CD4-positive, alpha-beta T cell treated with Interleukin-6 for 4 hours (primary cell): ENCODE measurements at regions not wholly inside any gene's neighbourhood (a gene's known extent, or its start where the extent isn't known, plus 50 kb on each side); places are given as distances from the start of the nearest gene placed in this dataset.

Source experiments
- DNase-seq: peaks from one replicate; pipeline ENCODE4 v3.0.0-alpha.2; 2020; ENCODE audit warnings: mixed read lengths

DNA sequence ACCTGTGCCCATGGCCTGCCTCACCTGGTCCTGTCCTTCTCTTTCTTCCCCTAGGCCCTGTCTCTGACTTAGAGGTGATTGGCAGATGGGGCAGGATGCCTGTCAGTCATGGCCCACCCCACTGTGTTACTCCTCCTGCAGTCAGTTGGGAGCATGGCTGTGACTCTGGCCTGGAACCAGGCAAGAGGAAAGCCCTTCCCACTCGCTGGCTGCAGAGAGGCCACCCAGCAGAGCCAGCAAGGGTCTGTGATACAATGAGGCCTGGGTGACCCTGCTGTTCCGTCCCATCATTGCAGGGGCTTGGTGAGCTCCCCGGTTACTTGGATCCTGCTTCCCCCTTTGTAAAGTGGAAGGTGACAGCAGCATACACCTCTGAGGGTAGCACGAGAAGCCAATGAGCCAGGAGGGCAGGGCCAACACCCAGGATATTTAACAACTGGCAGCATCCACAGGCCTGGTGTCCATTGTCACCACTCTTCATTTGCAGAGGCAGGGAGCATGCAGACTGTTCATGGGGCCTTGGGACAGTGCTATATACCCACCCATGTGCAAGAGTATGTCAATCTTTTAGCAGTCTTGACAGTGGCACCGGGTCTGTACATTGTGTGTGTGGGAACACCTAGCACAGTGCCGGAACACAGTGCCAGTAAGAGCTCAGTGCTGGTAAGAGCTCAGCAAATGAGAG, 191.0 kb upstream of the C1orf174 start:
- no peak for DNase-seq

GRCh38 chr1:4091996-4092395, 191.9 kb upstream of the C1orf174 start:
- DNase-seq: no peak

- DNase-seq: no peak
Measured at GRCh38 chr1:4093856-4094565, 193.9 kb upstream of the C1orf174 start.

DNA sequence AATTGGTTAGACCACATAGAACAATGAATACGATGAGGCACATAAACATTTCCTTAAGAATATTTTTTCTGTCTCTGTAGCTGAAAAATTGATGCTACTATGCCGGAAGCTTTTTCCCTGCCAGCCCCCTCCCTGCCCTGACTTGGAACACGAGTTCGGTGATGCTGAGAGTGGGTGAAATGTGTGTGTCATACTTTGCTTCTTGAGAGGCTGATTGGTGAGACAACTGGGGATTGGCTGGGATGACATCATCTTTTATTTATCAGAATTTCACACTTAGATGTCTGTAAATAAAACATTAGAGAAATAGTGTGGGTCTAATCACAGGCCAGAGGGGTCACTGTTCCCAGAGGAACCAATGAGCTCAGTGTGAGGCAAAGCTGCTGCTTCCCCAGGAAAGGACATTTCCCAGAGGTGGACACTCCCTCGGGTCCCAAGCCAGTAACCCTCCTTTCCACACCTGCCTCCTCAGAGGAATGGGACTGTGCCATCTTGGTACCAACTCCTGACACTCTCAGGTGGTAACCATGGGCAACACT, 195.4 kb upstream of the C1orf174 start:
- no peak for DNase-seq

- no peak for DNase-seq
Measured at GRCh38 chr1:4101459-4102161, 201.5 kb upstream of the C1orf174 start.

GRCh38 chr1:4105300-4105880, 205.3 kb upstream of the C1orf174 start:
- no peak for DNase-seq

DNA sequence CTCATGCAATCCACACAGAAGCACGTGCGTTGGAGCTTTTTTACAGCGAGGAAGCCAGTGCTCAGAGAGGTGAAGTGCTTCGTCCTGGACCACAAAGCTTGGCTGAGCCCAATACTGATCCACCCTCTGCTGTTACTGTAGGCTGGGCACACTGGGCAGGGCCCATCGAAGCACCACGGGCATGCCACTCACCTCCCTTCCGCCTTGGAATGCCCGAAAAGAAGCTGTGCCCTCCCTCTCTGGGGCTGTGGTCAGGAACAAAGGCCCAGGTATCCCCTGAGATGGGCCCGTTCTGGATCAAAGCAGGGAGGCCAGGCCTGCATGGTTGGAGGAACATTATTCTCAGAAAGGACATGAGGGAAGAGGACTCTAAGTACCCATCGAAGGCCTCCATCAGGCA, 206.7 kb upstream of the C1orf174 start:
- no peak for DNase-seq

GRCh38 chr1:4107291-4107690, 207.2 kb upstream of the C1orf174 start:
- DNase-seq: no peak

DNA sequence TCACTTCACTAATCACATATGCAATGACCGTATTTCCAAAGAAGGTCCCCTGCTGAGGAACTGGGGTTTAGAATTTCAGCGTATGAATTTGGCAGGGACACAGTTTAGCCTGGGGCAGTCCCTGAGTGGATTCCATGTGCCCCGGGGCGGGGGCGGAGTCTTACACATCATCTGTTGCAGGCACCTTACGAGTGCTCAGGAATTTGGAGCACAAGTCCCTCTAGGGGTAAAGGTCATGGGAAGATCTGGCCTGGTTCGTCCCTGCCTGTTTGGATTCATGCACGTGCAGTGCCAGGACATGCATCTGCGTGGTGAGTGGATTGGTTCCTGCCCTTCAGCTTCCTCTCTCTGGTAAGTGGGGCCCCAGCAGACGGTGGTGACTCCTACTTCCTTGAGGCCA, 208.3 kb upstream of the C1orf174 start:
- no peak for DNase-seq

GRCh38 chr1:4108758-4109627, 208.9 kb upstream of the C1orf174 start:
- no peak for DNase-seq

GRCh38 chr1:4109628-4109940, 209.5 kb upstream of the C1orf174 start:
- DNase-seq: no peak

GRCh38 chr1:4110888-4111287, 210.8 kb upstream of the C1orf174 start:
- DNase-seq: no peak

DNA sequence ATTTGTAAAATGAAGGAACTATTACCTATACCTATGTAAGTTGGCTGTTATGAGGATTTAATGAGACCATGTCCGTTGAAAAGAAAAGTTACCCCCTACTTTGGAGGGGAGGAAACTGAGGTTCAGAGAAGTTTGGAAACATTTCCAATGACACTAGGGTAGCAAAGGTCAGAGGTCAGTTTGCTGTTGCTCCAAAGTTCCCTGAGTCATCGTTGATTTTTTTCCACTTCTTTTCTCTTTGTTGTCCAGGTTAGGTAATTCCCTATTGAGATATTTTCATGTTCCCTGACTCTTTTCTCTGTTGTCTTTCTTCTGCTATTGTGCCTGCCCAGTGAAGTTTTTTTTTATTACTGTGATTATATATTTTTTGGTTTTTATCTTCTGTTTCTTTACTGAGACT, 213.8 kb upstream of the C1orf174 start:
- DNase-seq: no peak

- DNase-seq: no peak
Measured at GRCh38 chr1:4115191-4115900, 215.3 kb upstream of the C1orf174 start.

GRCh38 chr1:4117196-4117595, 217.1 kb upstream of the C1orf174 start:
- no peak for DNase-seq

DNA sequence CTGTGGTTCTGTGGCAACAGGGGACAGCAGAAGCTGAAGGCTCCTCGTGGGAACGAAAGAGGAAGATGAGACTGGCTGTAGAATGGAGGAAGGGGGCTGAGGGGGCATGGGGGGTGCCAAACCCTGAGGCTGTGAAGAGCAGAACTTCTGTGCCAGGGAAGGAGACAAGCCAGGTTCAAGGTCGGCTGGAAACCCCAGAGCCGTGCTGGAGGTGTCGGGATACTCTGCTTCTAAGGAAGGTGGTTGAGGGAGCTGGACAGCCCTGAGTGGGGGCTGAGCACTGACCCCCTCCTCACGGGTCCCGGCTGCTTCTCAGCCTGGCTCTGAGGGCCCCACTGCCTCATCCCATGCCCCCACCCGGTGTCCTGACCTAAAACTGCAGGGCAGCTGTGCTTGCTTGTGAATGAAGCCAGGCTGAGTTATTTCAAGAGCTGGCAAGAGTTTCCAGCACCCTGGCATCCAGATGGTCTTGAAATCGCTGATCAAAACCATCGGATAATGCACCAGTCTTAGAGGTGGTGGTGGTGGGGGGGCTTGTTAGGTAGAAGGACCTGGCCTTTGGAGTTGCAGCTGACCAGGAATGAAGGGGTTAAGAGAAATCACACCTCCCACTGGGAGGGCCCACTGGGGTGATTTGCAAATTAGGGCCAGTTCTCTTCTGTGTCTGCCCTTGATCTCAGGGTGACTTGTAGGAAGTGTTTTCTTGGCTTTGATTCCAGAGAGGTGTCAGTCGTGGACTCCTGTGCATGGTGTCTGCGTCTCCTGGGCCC, 218.9 kb upstream of the C1orf174 start:
- no peak for DNase-seq

- DNase-seq: no peak
Measured at GRCh38 chr1:4119516-4120220, 219.6 kb upstream of the C1orf174 start.

DNA sequence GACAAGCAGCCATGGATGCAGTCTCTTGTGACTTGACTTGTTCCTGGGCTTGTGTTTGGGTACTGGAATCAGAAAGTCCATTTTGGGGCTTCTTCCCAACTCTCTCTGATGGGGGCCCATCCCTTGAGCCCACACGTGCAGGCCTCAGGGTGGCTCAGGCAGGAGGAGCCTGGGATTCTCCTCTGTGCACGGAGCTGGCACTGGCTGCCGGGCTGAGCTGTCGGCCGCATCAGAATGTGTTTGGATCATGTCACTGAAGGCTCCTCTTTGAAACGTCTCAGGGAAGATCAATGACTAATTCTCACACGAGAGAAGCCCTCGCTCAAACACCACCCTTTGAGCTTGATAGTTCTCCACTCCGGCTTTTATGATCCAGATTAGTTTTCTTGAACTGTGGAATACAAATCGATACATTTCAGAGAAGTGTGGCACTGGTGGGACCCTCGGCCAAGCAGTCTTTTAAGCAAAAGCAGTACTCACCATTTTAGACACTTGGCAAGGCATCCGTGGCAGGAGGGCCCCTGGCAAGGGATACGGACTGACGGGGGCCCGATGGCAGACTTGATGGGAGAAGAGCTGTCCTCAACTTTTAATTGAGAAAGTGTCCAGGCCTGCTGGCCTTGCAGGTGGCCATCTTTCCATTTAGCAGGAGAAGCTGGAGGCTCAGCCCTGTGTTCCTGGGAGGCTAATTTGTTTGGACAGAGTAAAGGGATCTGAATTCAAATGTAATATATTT, 220.7 kb upstream of the C1orf174 start:
- no peak for DNase-seq

DNA sequence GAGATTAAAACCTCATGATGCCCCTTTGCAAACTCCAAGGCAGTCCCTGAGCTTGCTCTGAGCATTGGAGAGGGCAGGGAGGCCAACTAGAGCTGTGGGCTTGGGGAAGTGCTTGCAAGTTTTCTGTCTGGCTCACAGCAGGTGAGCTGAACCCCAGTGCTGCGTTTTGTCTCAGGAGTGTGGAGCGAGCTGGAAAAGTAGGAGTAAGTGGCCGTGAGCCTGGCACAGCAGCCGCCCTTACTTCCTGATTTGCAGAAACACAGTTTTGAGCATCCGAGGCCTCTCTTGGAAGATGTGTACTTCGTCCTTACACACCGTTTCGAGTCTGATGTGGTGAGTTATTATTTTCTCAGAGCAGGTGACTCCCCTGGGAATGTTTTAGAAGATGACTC, 221.2 kb upstream of the C1orf174 start:
- DNase-seq: no peak
